SKM-1 treated with dmso at 0.1 percent for 144 hours (cell line): ENCODE measurements at regions not wholly inside any gene's neighbourhood (a gene's known extent, or its start where the extent isn't known, plus 50 kb on each side); places are given as distances from the start of the nearest gene placed in this dataset.

Experiments used
- DNase-seq: peaks from one replicate; lab custom pipeline; 2025; ENCODE audit not compliant: unreplicated experiment; lab: John Stamatoyannopoulos, UW

DNA sequence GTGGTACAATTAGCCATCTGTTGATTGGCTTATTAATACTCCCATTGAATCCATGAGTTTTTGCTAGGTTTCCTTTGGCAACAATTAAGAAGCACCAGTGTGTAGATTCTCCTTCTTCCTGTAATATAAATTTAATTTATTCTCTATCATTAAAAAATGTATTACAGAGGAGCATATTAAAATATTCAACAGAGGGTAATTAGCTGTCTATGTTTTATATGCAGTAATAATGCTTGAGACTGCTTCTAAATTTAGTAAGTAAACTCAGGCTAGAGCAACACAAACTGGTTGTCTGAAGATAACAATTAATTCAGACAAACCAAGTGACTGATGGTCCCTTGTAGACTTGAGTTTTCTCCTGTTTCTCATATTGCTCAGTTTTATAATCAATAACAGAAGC lies 192.4 kb downstream of the FAT4 start:
- DNase-seq: no peak

DNA sequence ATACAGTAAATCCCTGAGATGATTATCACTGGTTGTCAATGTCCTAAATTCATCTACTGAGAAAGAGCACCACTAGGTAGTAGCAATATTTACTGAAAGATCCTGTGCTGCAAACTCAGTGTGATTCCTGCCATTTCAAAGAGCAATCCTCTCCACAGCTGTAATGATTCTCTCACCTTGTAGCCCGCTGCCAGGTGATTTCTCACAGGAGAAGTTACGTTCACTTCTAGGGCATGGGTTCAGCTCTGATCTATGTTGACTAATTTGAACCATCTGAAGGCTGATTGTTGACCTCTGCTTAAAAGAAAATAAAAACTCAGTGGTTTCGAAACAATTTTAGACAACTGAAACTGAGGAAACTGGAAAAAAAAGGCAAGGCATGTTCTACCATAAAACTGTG lies 197.0 kb downstream of the FAT4 start:
- no peak for DNase-seq

DNA sequence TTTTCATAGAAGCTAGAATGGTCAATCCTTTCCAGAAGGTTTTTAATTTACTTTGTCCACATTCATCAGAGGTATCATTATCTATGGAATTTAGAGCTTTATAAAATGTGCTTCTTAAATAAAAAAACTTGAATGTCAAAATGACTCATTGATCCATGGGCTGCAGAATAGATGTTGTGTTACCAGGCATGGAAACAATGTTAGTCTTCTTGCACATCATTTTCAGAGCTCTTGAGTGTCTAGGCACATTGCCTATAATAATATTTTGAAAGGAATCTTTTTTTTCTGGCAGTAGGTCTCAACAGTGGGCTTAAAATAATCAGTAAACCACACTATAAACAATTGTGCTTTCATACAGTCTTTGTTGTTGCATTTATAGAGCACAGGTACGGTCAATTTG lies 200.3 kb downstream of the FAT4 start:
- DNase-seq: no peak

DNA sequence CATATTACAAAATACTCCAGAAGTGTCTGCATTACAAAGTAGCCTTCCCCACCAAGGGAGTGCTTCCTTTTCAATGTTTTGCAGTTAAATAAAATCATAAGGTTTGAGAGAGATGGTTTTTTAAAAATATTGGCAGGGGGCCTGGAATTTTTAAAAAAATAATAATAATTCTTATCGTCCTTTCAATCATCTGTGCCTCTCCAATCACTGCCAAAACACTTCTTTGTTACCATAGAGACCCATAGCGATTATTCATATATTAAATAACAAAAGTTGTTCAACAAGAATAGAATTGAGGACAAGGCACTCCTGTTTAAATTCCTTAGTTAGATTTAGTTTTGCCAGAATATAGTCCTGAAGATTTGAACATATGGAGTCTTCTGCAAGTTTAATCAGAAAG lies 203.1 kb downstream of the FAT4 start:
- no peak for DNase-seq

DNA sequence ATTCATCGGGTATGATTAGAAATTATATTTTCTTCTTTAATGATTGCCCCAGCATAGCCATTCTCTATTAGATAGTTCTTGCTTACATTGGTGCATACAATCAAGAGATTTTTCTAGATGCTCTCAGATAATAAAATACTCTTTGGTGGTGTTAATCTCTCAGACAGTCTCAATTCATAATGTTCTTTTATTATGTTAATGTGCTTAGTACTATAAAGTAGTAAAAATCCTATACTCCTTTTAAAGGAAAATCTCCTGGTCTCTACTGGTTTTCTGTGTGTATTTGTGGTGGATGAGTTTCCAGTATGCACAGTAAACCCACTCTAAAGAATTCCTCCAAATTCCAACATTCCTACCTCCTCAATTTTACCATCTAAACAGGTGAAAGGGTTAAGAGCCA lies 203.5 kb downstream of the FAT4 start:
- DNase-seq: no peak

DNA sequence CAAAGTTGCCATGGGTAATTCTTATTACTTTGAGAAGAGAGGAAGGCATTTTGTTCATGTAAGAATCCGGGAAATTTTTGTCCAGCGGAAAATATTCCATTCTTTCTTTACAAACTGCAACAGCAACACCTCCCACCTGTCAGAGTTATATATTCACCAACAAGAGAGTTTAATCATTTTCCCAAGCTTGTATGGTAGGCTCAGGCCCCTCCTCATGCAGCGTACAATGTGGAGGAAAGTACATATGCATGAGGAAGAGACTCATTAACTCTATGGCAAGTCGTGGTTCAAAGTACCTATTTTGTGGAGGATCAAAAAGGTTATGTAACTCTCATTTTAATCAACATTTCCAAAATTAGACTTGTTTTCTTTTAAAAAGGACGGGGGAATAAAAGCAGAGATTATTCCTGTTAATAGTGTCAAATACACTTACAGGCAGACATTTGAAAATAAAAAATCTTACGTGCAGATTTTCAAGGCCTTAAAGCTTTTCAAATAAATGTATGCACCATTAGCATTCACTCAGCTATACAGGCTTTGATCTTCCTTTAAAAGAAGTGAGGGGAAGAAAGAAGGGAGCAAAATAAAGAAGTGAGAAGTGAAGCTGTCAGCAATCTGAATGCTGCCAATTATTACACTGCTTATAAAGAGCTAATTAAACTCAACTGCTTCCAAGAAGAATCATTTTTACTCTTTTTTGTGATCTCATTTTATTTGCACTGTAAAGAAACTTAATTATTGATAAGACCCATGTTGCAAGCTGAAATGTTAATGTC lies 204.8 kb downstream of the FAT4 start:
- DNase-seq: no peak

DNA sequence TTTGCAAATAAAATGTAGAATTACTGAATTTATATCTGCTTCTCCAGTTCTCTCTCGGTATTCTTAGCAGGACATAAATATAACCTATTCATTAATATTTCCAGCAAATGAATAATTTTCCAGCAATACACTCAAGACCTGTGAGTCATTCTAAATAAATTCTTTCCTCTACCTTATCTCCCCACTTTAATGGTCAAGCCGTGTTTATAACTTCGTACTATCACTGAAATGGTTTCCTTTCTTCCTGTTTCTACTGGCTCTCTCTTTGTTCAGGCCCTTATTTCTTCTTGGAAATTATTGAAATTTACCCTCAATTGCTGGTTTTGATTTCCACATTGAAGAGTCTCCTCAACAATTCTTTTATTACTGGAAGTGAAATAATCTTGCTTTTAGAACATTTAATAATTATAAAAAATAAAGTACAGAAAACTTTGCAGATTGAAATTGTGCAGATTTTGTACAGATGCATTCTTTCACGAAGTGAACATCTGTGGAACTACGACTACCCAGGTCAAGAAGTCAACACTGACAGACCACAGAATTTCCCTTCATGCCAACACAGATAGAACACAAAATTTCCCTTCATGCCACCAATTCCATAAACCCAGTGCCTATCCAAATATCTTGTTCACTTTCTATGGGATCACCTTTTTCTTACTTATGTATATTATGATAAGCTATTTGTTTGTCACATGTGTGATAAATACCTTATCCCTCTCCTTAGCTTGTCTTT lies 205.7 kb downstream of the FAT4 start:
- no peak for DNase-seq

DNA sequence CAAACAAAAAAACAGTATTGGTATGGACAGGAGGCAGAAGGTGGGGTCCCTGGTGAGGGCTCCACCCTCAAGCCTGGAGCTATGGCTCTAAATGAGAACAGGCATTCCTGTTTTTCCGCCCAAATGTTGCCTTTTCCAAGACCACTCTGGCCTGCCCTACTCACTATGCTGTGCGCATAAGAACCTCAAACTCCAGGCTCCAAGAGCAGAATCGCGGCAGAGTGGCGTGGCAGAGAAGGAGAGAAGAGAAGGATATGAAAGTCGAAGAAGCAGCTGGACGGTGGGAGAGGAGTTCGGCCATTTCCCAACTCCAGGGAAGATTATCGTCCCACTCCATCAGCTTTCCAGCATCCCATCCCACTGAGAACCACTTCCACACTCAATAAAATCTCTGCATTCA lies 207.8 kb downstream of the FAT4 start:
- no peak for DNase-seq

DNA sequence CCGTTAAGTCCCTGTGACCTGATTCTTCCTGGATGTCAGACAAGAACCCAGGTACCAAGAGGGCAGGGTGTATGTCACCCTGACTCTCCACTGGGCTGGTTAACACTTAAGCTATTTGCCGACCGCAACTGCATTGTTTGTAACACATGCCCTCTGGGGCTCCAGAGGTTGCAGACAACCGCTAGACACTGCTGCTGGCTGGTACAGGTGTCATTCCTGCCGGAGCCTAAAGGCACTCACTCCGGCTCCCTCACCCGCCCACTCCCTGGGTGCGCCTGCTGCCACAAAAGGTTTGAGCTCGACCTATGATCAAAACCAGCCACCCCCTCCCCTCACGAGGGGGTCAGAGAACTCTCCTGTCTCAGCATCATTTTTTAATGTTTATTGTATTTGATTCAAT lies 208.2 kb downstream of the FAT4 start:
- no peak for DNase-seq

DNA sequence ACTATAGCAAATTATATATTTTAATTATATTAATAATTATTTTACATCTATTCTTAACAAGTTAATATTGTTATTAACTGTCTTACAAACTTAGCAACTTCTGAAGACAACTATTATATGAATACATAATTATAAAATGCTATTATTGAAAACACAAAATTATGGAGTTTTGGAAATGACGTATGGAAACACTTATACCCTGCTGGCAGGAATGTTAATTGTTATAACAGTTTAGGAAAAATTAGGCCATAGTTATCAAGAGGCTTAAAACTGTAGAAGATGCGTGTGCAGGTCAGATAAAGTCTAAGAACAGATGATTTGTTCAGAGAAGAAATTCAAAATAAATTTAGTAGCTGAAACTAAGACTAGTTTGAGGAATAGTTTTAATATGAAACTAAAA lies 211.7 kb downstream of the FAT4 start:
- no peak for DNase-seq

DNA sequence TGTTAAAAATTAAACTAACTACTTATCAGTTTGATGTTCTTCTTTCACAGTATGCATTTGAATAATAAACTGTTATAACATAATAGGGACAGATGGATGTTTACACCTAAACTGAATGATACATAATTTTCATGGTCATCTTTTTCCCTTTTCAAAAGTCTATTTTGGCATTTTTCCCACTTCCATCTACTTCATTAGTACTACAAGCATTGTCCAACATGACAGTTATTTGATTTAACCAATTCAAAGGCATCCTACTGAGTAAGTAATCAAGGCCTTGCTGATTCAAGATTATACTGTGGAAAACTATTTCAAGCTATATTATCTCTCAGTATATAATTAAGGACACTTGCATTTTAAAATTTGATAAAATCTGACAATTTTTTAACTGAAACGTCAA lies 212.9 kb downstream of the FAT4 start:
- DNase-seq: no peak

DNA sequence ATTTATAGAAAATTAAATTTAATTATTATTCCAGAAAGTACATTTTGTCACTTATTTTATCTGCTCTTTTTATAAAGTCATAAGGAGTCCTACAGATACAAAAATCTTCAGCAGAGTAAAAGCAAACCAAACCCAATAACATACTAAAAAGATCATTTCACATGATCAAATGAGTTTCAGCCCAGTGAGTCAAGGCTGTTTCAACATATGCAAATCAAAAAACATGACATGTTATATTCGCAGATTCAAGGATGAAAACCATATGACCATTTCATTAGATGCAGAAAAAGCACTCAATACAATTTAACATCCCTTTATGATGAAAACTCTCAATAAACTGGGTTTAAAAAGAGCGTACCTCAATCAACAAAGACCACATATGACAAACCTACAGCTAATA lies 214.3 kb downstream of the FAT4 start:
- no peak for DNase-seq

DNA sequence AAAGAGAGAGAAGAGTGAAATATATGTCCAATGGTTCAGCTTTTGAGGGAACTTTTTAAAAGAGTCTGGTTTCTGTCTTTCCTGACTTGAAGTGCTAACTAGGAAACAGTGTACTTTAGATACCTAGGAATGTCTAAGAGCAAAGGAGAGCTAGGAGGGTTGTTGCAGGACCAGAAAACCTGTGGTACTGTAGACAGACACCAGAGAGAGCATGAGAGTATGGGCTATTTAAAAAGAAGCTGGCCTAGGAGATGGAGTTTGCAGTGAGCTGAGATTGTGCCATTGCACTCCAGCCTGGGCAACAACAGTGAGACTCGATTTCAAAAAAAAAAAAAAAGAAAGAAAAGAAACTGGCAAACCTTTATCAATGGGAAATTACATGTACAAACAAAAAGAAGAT lies 223.9 kb downstream of the FAT4 start:
- no peak for DNase-seq

DNA sequence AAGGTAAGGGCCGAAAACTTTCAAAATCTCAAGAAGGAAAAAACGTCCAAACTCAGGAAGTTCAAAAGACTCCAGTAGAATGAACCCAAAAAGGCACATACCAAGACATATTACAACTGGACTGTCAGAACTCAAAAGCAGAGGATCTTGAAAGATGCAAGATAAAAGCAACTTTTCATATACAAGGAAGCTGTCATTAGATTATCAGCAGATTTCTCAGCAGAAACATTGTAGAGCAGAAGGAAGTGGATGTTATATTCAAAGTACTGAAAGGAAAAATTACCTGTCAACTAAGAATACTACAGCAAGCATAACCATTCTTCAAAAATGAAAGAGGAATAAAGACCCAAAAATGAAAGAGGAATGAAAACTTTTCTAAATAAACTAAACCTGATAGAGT lies 224.9 kb downstream of the FAT4 start:
- no peak for DNase-seq

DNA sequence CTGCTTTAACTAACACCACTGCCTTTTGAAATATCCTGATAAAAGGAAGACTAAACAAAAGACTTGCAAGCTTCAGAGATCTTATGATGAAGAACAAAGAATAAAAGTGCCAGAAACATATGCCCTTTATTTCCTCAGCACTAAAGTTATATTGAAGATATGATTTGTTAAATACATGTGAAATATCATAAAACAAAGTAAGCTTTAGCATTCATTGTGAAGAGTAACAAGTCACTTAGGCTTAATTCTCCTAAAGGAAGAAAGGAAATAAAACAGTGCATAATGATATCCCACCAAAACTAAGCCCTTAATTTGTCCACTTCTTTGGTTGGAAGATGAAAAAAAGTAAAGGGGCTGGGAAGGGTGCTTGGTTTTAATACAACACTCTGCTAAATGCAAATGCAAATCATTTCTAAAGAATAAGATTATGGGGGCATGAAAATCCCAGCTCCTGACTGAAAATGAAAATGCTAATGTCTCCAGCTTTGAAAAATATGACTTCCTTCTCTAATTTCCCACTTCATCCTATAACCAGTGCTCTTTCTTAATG lies 227.2 kb downstream of the FAT4 start:
- no peak for DNase-seq

DNA sequence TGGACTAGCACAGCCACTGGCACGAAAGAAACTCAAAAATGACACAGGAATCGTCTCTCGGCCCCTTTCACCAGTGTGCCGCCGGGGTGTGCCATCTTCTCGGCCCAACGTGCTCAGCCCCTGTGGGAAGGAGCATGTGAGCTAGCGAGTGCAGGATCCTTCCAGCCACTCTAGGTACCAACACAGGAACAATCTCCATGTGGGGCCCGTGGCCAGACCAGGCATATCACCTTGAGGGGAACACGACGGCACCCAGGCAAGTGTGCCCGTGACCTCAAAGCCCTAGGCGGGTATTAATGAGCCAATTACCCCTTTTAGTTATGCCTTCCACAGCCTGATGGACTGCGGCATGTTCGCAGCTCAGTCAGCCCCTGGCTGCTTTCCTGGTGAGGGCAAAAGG lies 231.5 kb downstream of the FAT4 start:
- DNase-seq: no peak

DNA sequence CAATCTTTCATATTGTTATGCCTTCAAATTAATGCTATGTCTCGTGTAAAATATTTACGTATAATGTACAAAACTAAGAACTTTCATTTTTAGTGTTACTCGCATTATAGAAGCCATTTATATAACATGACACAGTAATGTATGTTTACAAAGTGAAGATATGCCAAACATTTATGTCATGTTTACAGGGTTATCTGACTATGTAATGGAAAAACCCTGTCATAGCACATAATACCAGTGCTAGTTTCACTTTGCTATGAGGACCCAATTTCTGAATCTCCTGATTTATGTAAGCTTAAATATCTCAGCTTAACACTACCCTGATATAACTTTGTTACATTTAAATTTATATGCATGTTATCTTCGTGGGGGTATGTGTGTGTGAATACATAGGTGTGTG lies 233.1 kb downstream of the FAT4 start:
- DNase-seq: no peak

DNA sequence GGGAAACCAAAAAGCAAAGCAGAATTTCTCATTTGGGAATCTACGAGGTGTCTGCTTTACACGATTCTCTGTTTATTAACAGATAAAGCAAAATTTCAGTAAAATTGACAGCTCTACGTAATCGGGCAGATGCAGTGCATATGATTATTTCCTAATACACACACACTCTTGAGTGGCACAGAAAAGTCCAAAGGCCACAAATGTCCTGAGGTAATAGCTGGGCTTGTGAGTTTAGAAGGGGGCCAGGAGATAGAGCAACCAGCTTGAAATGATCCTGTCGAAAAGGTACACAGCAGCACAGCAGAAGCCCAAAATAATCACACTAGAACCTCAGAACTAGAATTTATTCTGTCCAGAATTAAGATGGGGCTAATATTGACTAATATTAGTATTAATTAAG lies 236.0 kb downstream of the FAT4 start:
- DNase-seq: no peak

DNA sequence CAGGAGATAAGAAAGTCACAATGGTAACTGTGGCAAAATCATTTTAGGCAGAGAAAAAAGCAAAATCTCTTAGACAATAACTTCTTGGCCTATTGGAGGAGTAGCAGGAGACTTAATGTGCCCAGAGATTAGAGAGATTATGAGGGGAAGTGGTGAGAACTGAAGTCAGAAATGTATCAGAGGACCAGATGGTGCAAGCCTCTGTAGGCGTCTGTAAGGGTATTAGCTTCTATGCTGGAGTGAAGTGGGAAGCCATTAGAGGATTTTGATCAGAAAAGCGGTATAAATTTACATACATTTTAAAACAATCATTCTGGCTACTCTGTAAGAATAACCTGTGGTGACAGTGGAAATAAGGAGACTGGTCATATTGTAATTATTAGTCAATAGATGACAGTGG lies 236.7 kb downstream of the FAT4 start:
- no peak for DNase-seq

DNA sequence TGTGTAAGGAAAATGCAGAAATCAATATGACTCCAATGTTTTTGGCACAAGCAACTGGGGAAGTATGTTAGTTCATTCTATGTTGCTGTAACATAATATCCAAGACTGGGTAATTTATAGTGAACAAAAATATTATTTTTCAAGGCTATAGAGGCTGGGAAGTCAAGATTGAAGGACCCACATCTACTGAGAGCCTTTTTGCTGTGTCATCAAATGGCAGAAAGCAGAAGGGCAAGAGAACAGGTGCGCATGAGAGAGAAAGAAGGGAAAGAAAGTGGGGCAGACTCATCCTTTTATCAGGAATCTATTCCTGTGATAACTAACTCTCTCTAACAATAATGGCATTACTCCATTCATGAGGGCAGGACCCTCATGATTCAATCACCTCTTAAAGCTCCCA lies 237.2 kb downstream of the FAT4 start:
- DNase-seq: no peak

DNA sequence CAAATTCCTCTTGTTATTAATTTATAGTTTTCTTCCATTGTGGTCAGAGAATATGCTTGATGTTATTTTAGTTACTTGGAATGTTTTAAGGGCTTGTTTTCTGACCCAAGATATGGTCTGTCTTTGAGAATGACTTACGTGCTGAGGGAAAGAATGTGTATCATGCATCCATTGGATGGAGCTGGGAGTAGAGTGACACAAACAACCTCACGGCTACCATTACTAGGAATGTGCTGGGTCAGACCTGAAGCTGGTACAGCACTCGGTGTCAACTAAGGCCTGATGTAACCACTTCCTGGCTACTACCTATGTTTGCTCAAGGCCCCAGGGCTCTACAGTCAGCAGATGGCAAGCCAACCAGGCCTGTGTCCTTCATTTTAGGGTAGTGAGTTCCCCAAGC lies 257.8 kb downstream of the FAT4 start:
- DNase-seq: no peak

DNA sequence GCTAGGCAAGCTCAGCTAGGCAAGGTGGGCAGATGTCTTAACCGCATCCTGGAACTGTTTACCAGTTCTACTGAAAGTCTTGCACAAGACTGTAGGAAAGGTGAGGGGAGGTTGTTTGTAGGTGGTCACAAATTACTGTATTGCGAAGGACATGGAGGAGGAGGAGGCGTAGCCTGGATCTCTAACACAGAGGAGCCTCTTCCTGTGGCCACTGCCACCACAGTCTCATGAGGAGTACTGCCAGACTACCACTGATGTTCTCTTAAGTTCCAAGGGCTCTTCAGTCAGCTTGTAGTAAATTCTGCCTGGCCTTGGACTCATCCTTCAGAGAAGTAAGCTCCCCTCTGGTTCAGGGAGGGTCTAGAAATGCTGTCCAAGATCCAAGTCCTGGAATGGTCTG lies 258.6 kb downstream of the FAT4 start:
- DNase-seq: no peak

DNA sequence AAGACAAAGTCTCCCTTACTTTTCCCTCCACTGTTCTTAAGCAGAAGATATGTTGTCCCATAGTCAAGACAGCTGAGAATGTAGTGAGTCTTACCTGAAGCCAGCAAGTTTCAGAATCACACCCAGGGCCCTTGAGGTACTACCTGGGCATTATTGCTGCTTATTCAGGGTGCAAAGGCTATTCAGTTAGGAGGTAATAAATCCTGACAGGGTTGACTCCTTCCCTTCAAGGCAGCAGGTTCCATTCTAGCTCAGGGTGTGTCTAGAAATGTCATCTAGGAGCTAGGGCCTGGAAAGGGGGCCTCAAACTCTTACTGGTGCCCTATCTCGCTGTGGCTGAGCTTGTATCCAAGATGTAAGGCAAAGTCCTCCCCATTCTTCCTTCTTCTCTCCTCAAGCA lies 259.0 kb downstream of the FAT4 start:
- no peak for DNase-seq
